B cell (primary cell): ENCODE measurements at regions not wholly inside any gene's neighbourhood (a gene's known extent, or its start where the extent isn't known, plus 50 kb on each side); places are given as distances from the start of the nearest gene placed in this dataset.

ENCODE experiments used
- ATAC-seq: fragments of 200-7000 bp; cut with Tn5 transposase; one replicate; pipeline ENCODE4 v1.10.0; 2021; ENCODE audit warnings: low read depth, mild to moderate bottlenecking, moderate number of reproducible peaks, moderate library complexity
- CTCF ChIA-PET: fragments of 350-600 bp; sonication (Branson Sonifier 250); formaldehyde crosslinking; loops from one replicate; lab custom pipeline; 2021; ENCODE audit warnings: antibody characterized with exemption, inconsistent platforms; lab: Charles Lee
- POLR2A ChIA-PET: fragments of 350-600 bp; sonication (Branson Sonifier 250); formaldehyde crosslinking; loops from one replicate; lab custom pipeline; 2021; ENCODE audit warnings: antibody characterized with exemption; lab: Charles Lee
- DNase-seq: peaks from one replicate; pipeline ENCODE4 v3.0.0; 2013
- H2AFZ ChIP-seq: 2 replicates; pipeline ENCODE4 v1.6.1; 2012; ENCODE audit warnings: mild to moderate bottlenecking, low read depth, low read length; ENCODE audit not compliant: insufficient read depth, poor library complexity, severe bottlenecking
- H3K27ac ChIP-seq, 2 donors: 1 replicate in 1 of 2; 2 replicates in 1 of 2; pipeline ENCODE4 v1.5.1; 2012 to 2013; ENCODE audit warnings: low read length in 2 of 2, mild to moderate bottlenecking in 2 of 2, moderate library complexity in 1 of 2
- H3K27me3 ChIP-seq, 4 experiments: fragments of 200-600 bp in 1 of 4; sonication (generic) in 1 of 4; replicated peaks in 1 of 4; 1 replicate in 2 of 4; 2 replicates in 2 of 4; pipeline versions ENCODE4 v1.6.1 to v1.7.0; 2013 to 2016; ENCODE audit warnings: low read length in 3 of 4, mild to moderate bottlenecking in 2 of 4, mixed read lengths in 1 of 4, moderate library complexity in 1 of 4; ENCODE audit not compliant: insufficient read depth in 4 of 4, control insufficient read depth in 3 of 4; ENCODE audit errors: control extremely low read depth in 1 of 4
- H3K36me3 ChIP-seq, 2 experiments: replicated peaks in 1 of 2; 1 replicate in 1 of 2; 2 replicates in 1 of 2; pipeline versions ENCODE4 v1.6.1 to v1.7.1; 2013; ENCODE audit warnings: low read length in 1 of 2; ENCODE audit not compliant: insufficient read depth in 2 of 2, control insufficient read depth in 1 of 2; ENCODE audit errors: control extremely low read depth in 1 of 2, extremely low read depth in 1 of 2
- H3K4me1 ChIP-seq, 2 donors: fragments of 200-600 bp in 1 of 2; sonication (generic) in 1 of 2; 1 replicate in 1 of 2; 2 replicates in 1 of 2; pipeline versions ENCODE4 v1.5.1 to v1.6.1; 2013 to 2017; ENCODE audit warnings: low read length in 2 of 2; ENCODE audit not compliant: control insufficient read depth in 2 of 2, insufficient read depth in 2 of 2
- H3K4me2 ChIP-seq: replicated peaks from 2 replicates; pipeline ENCODE3; 2012; ENCODE audit warnings: mild to moderate bottlenecking, low read depth, low read length; ENCODE audit not compliant: poor library complexity, severe bottlenecking
- H3K4me3 ChIP-seq, 5 experiments: fragments of 200-600 bp in 1 of 5; sonication (generic) in 1 of 5; 1 replicate in 3 of 5; 2 replicates in 2 of 5; pipeline versions ENCODE4 v1.5.1 to v1.7.0; 2011 to 2016; ENCODE audit warnings: low read length in 4 of 5, mild to moderate bottlenecking in 4 of 5, low read depth in 2 of 5, control low read depth in 1 of 5, moderate library complexity in 1 of 5; ENCODE audit not compliant: insufficient read depth in 1 of 5; ENCODE audit errors: control extremely low read depth in 1 of 5, extremely low read depth in 1 of 5
- H3K79me2 ChIP-seq: fragments of 200-600 bp; sonication (generic); one replicate; pipeline ENCODE4 v1.6.0; 2016; ENCODE audit warnings: low read length; ENCODE audit not compliant: control insufficient read depth, insufficient read depth
- H3K9ac ChIP-seq: fragments of 200-600 bp; sonication (generic); 2 replicates; pipeline ENCODE4 v1.6.1; 2017; ENCODE audit warnings: mild to moderate bottlenecking, low read length, moderate library complexity
- H3K9me3 ChIP-seq, 3 donors: one replicate each; pipeline versions ENCODE4 v1.6.1 to v1.7.1; 2013; ENCODE audit warnings: low read length in 2 of 3; ENCODE audit not compliant: control insufficient read depth in 2 of 3, insufficient read depth in 1 of 3; ENCODE audit errors: control extremely low read depth in 1 of 3
- H4K20me1 ChIP-seq: 2 replicates; pipeline ENCODE4 v1.6.0; 2012; ENCODE audit warnings: mild to moderate bottlenecking, low read length; ENCODE audit not compliant: insufficient read depth, control insufficient read depth, poor library complexity, severe bottlenecking
- H3K27ac Mint-ChIP-seq: one replicate; pipeline ENCODE4 v1.8.0; 2021; ENCODE audit warnings: mixed read lengths
- H3K27me3 Mint-ChIP-seq: one replicate; pipeline ENCODE4 v1.8.0; 2021; ENCODE audit warnings: mixed read lengths
- H3K4me1 Mint-ChIP-seq: one replicate; pipeline ENCODE4 v1.8.0; 2021; ENCODE audit warnings: mixed read lengths
- H3K4me3 Mint-ChIP-seq: one replicate; pipeline ENCODE4 v1.8.0; 2021; ENCODE audit warnings: mixed read lengths
- H3K9me3 Mint-ChIP-seq: one replicate; pipeline ENCODE4 v1.8.0; 2022; ENCODE audit warnings: mixed read lengths; ENCODE audit not compliant: insufficient read depth
- EZH2 ChIP-seq: IDR thresholded peaks from 2 replicates; pipeline ENCODE4 v1.6.1; 2012; ENCODE audit warnings: borderline replicate concordance, low read depth, mild to moderate bottlenecking, moderate library complexity, low read length; ENCODE audit not compliant: insufficient read depth, poor library complexity, severe bottlenecking
- WGBS: methylation state at CpG from one replicate; pipeline ENCODE4 v1.1.5; 2013; ENCODE audit warnings: missing lambda C conversion rate; ENCODE audit not compliant: insufficient coverage; 5-methylcytosine and 5-hydroxymethylcytosine counted together
- intact Hi-C: fragments of 100-400 bp; cut with micrococcal nuclease; formaldehyde crosslinking; loops from one replicate; pipeline ENCODE4 v1.10.0; 2022
- TF ChIP-seq, protein P1 (sequence below): fragments of 200-600 bp; IDR thresholded peaks from one replicate; pipeline ENCODE4 v1.8.0; 2022; ENCODE audit warnings: antibody characterized with exemption, mild to moderate bottlenecking

DNA sequence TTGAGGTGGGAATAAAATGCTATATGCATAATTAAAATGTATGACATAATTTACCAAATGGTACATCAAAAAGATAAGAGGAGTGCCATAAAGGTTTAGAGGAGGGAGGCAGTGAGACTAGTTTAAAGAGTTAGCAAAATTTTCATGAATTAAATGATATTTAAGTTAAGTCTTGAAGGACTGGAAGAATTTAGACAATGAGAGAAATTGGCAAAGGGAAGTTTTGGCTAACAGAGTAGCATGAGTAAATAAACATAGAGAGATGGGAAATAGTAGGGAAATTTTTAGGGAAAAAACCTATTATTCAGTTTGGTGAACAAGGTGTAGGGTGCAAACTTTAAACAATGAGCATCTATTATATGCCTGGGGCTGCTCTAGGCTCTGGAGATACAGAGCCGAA, 68.8 kb downstream of the CAVIN2 start:
- ATAC-seq (no peak), DNase-seq (no peak)
- TF ChIP-seq EZH2: no peak
- TF ChIP-seq, protein P1, sequence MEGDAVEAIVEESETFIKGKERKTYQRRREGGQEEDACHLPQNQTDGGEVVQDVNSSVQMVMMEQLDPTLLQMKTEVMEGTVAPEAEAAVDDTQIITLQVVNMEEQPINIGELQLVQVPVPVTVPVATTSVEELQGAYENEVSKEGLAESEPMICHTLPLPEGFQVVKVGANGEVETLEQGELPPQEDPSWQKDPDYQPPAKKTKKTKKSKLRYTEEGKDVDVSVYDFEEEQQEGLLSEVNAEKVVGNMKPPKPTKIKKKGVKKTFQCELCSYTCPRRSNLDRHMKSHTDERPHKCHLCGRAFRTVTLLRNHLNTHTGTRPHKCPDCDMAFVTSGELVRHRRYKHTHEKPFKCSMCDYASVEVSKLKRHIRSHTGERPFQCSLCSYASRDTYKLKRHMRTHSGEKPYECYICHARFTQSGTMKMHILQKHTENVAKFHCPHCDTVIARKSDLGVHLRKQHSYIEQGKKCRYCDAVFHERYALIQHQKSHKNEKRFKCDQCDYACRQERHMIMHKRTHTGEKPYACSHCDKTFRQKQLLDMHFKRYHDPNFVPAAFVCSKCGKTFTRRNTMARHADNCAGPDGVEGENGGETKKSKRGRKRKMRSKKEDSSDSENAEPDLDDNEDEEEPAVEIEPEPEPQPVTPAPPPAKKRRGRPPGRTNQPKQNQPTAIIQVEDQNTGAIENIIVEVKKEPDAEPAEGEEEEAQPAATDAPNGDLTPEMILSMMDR: no peak
- Mint-ChIP-seq H3K27me3 (peaks cover 5% of the 10 kb centered on the region), H3K4me3 (no peak overlapping the region), H3K4me1 (peaks cover 1% of the 10 kb centered on the region), H3K9me3 (peaks cover 4% of the 10 kb centered on the region), H3K27ac (no peak overlapping the region)
- WGBS: 100% methylated on average over 1 of the region's 1 CpG
- H3K4me2 ChIP-seq: no peak overlapping the region
- ChIA-PET CTCF (no interaction called here), POLR2A (no interaction called here)
- peaks cover 0 to 9% (median 0%) of the 10 kb centered on the region in 3 donors for H3K9me3 ChIP-seq
- H3K4me1 ChIP-seq: peaks cover 0 to 4% of the 10 kb centered on the region in 2 donors
- no peaks in the 10 kb centered on the region for H4K20me1 ChIP-seq
- no peaks in the 10 kb centered on the region for H3K79me2 ChIP-seq
- H2AFZ ChIP-seq: no peak overlapping the region
- no peak overlapping the region for H3K9ac ChIP-seq
- H3K4me3 ChIP-seq: no peak overlapping the region
- H3K27me3 ChIP-seq: no peaks in the 10 kb centered on the region
- intact Hi-C loops: no loop called here
- H3K27ac ChIP-seq: no peak overlapping the region
- no peaks in the 10 kb centered on the region for H3K36me3 ChIP-seq

DNA sequence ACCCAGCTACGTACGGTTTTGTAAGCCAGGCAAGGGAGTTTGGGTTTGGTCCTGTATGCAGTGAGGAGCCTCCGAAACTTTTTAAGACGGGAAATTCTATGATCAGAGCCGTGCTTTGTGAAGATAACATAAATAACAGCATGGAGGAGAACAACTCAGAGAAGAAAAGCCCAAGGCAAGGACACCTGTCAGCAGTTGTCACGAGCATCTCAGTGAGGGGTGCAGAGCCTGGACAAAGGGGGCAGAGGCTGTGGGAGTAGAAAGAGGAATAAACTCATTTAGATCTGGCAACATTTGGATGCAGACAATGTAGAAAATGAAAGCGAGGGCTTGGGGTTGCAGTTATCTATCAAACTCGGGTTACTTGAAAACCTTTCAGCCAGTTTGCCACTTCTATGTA, 64.5 kb downstream of the CAVIN2 start:
- H3K4me3 Mint-ChIP-seq: no peak overlapping the region
- Histone ChIP-seq H3K4me1 (peaks cover 3 to 17% of the 10 kb centered on the region in 2 donors), H3K27ac (no peak overlapping the region), H3K9ac (no peak overlapping the region), H4K20me1 (no peaks in the 10 kb centered on the region), H3K27me3 (no peaks in the 10 kb centered on the region), H3K9me3 (peaks cover 0 to 3% (median 0%) of the 10 kb centered on the region in 3 donors), H3K4me2 (no peak overlapping the region), H3K36me3 (no peaks in the 10 kb centered on the region), H3K4me3 (no peak overlapping the region), H3K79me2 (no peaks in the 10 kb centered on the region), H2AFZ (no peak overlapping the region)
- TF ChIP-seq, protein P1: no peak
- no peak for TF ChIP-seq EZH2
- ChIA-PET CTCF (no interaction called here), POLR2A (no interaction called here)
- no peaks in the 10 kb centered on the region for H3K9me3 Mint-ChIP-seq
- DNase-seq (no peak), ATAC-seq (no peak)
- peaks cover 12% of the 10 kb centered on the region for H3K4me1 Mint-ChIP-seq
- intact Hi-C loops: no loop called here
- H3K27ac Mint-ChIP-seq: no peak overlapping the region
- WGBS: 97% methylated on average over 7 of the region's 8 CpGs
- no peaks in the 10 kb centered on the region for H3K27me3 Mint-ChIP-seq
